Liver (tissue), 3 donors: ENCODE measurements at regions not wholly inside any gene's neighbourhood (a gene's known extent, or its start where the extent isn't known, plus 50 kb on each side); places are given as distances from the start of the nearest gene placed in this dataset.

ENCODE experiments used
- FOXA1 ChIP-seq: IDR thresholded peaks from 2 replicates; pipeline ENCODE4 v1.6.1; 2016; ENCODE audit warnings: antibody characterized with exemption
- GABPA ChIP-seq, 2 donors: IDR thresholded peaks in 1 of 2; conservative IDR thresholded peaks in 1 of 2; 2 replicates each; pipeline ENCODE4 v1.6.1; 2016; ENCODE audit warnings: antibody characterized with exemption in 2 of 2, mild to moderate bottlenecking in 1 of 2, moderate library complexity in 1 of 2
- JUND ChIP-seq, 2 donors: IDR thresholded peaks; 2 replicates each; pipeline ENCODE4 v1.6.1; 2016; ENCODE audit warnings: antibody characterized with exemption in 2 of 2
- RXRA ChIP-seq, 2 donors: IDR thresholded peaks; 2 replicates each; pipeline ENCODE4 v1.6.1; 2017 to 2018; ENCODE audit warnings: antibody characterized with exemption in 2 of 2, mild to moderate bottlenecking in 1 of 2
- YY1 ChIP-seq: IDR thresholded peaks from 2 replicates; pipeline ENCODE4 v1.6.1; 2016; ENCODE audit warnings: antibody characterized with exemption, mild to moderate bottlenecking
- TF ChIP-seq, protein P1 (sequence below): fragments of 150-350 bp; IDR thresholded peaks from 2 replicates; pipeline ENCODE4 v1.5.1; 2017; ENCODE audit warnings: improper control_type of control experiment, low read depth, low read length; ENCODE audit not compliant: missing input control
- TF ChIP-seq, protein P2 (sequence below): IDR thresholded peaks from 2 replicates; pipeline ENCODE4 v1.6.1; 2016; ENCODE audit warnings: antibody characterized with exemption
- TF ChIP-seq, protein P3 (sequence below): IDR thresholded peaks from 2 replicates; pipeline ENCODE4 v1.6.1; 2016; ENCODE audit warnings: antibody characterized with exemption, mild to moderate bottlenecking
- donor health status: healthy.
- donor health status: healthy.

DNA sequence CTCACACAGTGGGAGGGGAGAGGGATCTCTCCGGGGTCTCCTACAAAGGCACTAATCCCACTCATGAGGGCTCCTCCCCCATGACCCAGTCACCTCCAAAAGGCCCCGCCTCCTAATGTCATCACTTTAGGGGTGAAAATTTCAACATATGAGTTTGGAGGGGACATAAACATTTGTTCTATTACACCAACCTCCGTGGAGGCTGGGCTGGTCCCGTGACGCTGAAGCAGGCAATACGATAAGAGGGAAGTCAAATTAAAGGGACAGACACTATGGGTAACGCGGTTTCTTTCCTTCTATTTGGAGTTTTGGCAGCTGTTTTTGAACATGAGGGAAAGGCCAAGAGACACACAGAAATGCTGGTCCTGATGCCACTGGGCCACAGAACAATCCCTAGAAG lies 175.7 kb upstream of the VASH1 start:
- TF ChIP-seq FOXA1 (no peak), GABPA (IDR thresholded peaks at IDR 0.05 in 1 of 2, conservative IDR thresholded peaks at IDR 0.05 in 1 of 2) (no peak), JUND (IDR thresholded peaks at IDR 0.05) (no peak), RXRA (IDR thresholded peaks at IDR 0.05) (no peak), YY1 (no peak)
- TF ChIP-seq, protein P1, sequence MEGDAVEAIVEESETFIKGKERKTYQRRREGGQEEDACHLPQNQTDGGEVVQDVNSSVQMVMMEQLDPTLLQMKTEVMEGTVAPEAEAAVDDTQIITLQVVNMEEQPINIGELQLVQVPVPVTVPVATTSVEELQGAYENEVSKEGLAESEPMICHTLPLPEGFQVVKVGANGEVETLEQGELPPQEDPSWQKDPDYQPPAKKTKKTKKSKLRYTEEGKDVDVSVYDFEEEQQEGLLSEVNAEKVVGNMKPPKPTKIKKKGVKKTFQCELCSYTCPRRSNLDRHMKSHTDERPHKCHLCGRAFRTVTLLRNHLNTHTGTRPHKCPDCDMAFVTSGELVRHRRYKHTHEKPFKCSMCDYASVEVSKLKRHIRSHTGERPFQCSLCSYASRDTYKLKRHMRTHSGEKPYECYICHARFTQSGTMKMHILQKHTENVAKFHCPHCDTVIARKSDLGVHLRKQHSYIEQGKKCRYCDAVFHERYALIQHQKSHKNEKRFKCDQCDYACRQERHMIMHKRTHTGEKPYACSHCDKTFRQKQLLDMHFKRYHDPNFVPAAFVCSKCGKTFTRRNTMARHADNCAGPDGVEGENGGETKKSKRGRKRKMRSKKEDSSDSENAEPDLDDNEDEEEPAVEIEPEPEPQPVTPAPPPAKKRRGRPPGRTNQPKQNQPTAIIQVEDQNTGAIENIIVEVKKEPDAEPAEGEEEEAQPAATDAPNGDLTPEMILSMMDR: no peak
- TF ChIP-seq, protein P2, sequence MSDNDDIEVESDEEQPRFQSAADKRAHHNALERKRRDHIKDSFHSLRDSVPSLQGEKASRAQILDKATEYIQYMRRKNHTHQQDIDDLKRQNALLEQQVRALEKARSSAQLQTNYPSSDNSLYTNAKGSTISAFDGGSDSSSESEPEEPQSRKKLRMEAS: no peak
- TF ChIP-seq, protein P3, sequence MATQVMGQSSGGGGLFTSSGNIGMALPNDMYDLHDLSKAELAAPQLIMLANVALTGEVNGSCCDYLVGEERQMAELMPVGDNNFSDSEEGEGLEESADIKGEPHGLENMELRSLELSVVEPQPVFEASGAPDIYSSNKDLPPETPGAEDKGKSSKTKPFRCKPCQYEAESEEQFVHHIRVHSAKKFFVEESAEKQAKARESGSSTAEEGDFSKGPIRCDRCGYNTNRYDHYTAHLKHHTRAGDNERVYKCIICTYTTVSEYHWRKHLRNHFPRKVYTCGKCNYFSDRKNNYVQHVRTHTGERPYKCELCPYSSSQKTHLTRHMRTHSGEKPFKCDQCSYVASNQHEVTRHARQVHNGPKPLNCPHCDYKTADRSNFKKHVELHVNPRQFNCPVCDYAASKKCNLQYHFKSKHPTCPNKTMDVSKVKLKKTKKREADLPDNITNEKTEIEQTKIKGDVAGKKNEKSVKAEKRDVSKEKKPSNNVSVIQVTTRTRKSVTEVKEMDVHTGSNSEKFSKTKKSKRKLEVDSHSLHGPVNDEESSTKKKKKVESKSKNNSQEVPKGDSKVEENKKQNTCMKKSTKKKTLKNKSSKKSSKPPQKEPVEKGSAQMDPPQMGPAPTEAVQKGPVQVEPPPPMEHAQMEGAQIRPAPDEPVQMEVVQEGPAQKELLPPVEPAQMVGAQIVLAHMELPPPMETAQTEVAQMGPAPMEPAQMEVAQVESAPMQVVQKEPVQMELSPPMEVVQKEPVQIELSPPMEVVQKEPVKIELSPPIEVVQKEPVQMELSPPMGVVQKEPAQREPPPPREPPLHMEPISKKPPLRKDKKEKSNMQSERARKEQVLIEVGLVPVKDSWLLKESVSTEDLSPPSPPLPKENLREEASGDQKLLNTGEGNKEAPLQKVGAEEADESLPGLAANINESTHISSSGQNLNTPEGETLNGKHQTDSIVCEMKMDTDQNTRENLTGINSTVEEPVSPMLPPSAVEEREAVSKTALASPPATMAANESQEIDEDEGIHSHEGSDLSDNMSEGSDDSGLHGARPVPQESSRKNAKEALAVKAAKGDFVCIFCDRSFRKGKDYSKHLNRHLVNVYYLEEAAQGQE: no peak
